ENCODE measurements at regions not wholly inside any gene's neighbourhood (a gene's known extent, or its start where the extent isn't known, plus 50 kb on each side); places are given as distances from the start of the nearest gene placed in this dataset.

GRCh38 chr10:4658777-4659176 is 167.2 kb upstream of the AKR1E2 start:
- no peak for TF ChIP-seq CTCF (IDR thresholded peaks at IDR 0.05; ENCODE audit: insufficient read depth, low read length)
- TF ChIP-seq SPI1 (IDR thresholded peaks at IDR 0.05; ENCODE audit: borderline replicate concordance, low read depth): no peak
- no peak for TF ChIP-seq REST (IDR thresholded peaks at IDR 0.05; ENCODE audit: insufficient replicate concordance, low read depth)
- no peak for TF ChIP-seq POLR2AphosphoS5 (IDR thresholded peaks at IDR 0.05; ENCODE audit: low read depth)
- TF ChIP-seq GABPA (IDR thresholded peaks at IDR 0.05; ENCODE audit: low read depth): no peak
